Thyroid gland (tissue), 4 donors: ENCODE measurements at regions not wholly inside any gene's neighbourhood (a gene's known extent, or its start where the extent isn't known, plus 50 kb on each side); places are given as distances from the start of the nearest gene placed in this dataset.

Source experiments
- CTCF ChIP-seq, 6 experiments: fragments of 200-600 bp in 3 of 6; fragments of 450-650 bp in 3 of 6; sonication (generic) in 3 of 6; IDR thresholded peaks; one replicate each; pipeline ENCODE4 v1.5.1; 2016 to 2019; ENCODE audit warnings: antibody characterized with exemption in 6 of 6, mild to moderate bottlenecking in 2 of 6, inconsistent platforms in 1 of 6, moderate library complexity in 1 of 6
- POLR2A ChIP-seq, 2 donors: fragments of 450-650 bp; IDR thresholded peaks; one replicate each; pipeline ENCODE4 v1.6.1; 2017; ENCODE audit warnings: antibody characterized with exemption in 2 of 2, mild to moderate bottlenecking in 2 of 2, moderate library complexity in 1 of 2

DNA sequence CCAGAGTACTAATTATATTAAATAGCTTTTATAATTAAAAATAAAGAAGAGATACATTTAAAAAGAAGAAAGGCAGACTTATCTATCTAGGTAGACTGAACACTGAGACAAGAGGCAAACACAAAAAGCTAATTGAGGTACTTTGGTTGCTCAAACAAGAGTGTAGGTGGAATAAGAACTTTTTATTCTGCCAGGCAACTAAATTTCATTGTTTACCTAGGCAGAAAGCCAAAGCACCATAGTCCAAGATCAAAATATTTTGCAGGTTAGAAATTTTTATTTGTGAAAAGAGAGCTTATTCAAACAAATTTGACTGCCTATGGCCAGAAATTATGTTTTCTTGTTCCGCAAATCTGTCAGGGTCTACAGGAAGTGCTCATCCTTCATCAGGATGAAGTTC is 499.6 kb upstream of the GBE1 start:
- TF ChIP-seq CTCF (IDR thresholded peaks at IDR 0.05) (no peak), POLR2A (IDR thresholded peaks at IDR 0.05) (no peak)
